ELR (cell line): ENCODE measurements at regions not wholly inside any gene's neighbourhood (a gene's known extent, or its start where the extent isn't known, plus 50 kb on each side); places are given as distances from the start of the nearest gene placed in this dataset.

ENCODE experiments used
- DNase-seq: peaks from one replicate; pipeline ENCODE4 v3.0.0-alpha.2; 2015; ENCODE audit warnings: low read depth

DNA sequence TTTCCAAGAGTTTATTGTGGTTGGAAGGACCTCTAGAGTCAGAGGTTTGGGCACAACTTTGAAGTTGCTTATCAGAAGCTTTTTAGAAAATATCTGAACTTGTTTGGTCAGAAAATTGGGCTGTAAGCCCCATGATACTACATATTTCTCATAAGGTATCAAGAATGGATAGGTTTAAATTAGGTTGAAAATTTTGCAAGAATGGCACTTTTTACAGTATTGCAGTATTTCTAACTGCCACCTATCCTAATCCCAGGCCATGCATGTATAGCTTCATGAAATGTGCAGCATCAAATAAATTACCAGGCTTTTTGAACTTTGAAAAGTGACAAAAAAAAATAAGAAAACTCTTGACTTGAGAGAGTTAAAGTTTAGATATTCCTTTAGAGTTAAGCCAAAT, 367.2 kb downstream of the FIGN start:
- DNase-seq = no peak

DNA sequence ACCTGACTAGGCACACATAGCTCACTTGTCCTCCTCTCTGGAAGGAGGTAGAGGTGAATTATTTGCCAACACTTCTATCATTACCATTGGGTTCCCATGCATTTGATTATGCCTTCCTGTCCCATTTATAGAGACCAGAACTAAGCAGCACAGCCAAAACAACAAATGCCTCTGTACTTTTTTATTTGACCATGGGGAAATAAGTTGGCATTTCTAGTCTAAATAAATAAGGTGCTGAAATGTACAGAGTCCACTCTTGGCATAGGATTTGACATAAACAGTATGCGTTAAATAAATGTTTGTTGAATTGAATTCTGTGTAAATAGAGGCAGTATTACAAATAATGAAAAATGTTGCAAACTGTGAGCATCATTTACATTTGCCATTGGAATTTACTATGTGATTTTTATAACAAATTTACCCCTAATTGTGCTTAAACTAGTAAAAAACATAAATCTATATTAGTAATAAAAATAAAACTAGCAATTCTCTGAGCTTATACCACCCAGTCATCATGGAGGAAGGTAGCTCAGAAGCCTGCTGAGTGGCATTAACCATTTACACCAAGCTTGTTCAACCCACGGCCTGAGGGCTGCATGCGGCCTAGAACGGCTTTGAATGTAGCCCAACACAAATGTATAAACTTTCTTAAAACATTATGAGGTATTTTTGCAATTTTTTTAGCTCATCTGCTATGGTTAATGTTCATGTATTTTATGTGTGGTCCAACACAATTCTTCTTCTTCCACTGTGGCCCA, 367.8 kb downstream of the FIGN start:
- DNase-seq = no peak

DNA sequence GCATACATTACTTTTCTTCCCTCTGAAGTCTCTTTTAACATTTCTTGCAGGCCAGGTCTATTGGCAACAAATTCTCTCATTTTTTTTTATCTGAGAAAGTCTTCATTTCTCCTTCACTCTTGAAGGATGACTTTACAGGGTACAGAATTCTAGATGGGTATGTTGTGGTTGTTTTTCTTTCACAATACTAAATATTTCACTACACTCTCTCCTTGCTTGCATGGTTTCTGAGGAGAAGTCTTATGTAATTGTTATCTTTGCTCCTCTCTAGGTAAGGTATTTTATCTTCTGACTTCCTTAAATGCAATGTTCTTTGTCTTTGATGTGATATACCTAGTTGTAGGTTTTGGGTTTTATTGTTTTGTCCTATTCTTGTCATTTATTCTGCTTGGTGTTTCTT, 371.1 kb downstream of the FIGN start:
- DNase-seq = no peak

DNA sequence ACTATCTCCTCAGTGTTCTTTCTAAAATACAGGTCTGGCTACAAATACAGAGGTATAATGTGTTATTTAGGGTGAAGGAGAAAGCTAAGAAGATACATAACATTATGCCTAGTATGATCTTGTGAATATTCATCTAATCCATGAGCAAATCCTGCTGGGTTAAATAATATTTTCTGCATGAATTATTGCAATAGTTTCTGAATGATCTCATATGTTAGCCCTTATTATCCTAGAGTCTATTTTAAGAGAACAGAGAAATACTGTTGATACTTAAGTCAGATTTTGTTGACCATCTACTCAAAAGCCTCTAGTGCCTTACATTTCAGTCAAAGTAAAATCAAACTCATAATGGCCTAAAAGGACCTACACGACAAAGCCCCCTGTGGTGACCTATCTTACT, 382.3 kb downstream of the FIGN start:
- no peak for DNase-seq

DNA sequence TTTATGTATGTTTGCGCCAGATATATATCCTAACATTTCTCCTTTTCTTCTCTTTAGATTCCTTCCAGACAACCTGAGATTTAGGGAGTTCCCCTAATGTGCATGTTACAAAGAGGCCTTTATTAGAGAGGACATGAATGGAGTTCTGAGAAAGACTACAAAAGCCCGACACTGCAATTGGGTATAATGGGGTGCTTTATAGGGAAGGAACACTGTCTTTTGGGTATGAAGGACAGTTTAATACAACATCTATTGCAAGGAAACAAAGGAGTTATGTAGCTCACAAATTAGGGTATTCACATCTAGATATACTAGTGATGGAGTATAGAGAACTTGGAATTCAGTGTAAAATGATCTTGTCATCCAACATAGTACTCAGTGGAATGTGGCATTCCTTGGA, 383.8 kb downstream of the FIGN start:
- peak; percentile 3 for DNase-seq

DNA sequence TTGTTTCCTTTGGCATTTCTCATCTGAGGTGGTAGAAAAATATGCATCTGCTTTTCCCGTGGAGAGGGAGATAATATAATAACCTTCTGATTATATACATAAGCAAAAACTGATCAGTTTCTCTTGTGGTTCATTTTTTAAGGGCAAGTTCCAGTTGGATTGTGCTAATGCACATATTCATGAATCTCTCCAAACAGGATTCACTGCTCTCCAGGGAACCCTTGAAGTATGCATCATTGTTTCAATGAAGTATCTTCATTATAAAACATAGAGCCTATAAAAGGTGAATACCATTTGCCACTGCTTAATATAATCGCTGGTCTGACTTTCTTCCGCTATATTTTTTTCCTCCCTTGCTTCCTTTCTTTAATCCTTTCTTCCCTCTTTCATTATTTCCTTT, 384.7 kb downstream of the FIGN start:
- DNase-seq = no peak

DNA sequence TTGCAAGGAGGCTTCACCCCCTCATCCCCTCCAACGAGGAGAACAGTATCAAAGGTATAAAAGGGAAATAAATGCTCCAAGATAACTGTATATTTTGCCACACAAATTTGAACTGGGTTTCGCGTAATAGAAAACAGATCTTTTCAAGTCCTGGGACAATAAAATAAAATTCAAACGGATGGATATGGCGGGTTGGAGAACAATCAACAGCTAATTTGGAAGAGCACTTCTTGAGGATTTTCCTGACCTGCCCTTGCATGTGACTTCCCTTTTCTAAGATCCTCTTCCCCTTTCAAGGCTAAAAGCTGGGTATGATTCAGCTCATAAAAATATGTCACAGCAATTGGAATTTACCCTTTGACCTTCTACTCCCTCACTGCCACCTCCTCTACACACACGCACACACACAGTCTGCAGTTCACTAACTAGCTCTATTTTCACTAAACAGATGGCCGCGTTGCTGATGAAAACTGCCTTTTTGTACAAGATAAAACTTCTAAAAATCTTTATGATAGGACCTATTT, 386.9 kb downstream of the FIGN start:
- DNase-seq = peak; percentile 92

DNA sequence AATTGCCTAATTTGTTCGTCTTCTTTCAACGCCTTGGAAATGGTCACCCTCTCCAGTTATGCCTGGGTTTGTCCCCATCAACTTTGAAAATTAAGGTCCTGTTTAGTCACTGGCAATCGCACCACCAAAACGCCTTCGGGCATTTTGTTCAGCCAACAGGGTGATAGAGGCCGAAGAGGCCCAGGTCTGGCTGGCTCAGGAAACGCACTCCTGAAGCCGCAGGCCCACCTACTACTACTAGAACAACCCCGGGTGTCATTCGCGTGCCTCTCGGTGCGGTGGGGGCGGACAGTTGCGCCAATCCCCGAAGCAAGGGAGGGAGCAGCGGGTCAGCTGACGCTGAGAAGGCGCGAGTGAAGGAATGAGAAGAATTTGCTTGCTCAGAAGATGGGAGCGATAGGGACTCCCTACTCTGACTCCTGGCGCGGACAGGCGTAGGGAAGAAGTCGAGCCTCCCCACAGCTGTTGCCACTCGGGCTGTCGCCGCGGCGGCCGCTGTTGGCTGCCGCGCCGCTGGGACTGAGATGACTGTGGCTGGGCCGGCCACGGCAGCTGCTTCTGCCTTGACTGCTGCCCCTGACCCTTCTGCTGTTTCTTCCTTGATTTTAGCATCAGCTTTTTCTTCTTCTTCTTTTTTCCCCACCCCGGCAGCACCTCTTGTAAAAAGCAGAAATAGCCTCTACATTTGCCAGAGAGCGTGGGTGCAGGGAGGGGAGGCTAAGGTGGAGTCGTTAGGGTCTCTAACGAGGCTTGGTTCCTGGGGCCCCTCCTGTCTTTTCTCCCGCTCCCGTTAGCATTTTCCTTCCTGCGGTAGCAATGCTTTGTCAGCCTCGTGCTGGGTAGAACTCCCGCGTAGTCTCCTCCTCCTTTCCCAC, 387.6 kb downstream of the FIGN start:
- peak; percentile 94 for DNase-seq

DNA sequence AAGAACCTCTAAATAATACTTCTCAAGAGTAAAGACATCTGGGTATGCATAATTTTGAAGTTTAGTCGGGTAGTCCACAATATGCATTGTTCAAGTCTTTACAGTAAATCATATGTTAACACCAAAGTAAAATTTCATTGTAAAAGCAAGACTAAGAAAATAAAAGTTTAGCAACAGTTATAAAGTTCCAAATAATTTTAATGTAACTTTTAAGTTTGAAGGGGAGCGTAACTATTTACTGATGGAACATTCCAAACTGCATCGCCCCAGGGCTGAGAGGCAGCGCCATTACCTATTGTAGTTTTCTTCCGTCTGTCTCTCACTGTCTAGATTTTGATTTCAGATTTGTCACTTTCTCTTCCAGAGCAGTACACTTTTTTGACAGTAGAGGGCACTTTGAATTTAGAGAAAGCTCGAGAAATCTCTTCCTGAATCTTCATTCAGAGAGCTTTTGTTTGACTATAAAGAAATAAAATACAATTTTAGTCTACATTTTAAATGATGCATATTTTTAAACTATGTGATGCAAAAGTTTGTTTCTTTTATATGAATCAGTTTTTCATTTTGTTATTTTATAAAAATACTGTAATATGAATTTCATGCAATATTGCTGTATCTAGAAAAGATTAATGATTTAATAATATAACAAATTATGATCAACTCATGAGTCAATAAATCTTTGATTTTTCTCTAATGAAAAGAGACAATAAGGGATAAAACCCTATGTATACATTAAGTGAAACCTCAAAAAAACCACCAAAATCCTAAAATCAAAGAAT, 389.8 kb downstream of the FIGN start:
- DNase-seq = peak; percentile 78

DNA sequence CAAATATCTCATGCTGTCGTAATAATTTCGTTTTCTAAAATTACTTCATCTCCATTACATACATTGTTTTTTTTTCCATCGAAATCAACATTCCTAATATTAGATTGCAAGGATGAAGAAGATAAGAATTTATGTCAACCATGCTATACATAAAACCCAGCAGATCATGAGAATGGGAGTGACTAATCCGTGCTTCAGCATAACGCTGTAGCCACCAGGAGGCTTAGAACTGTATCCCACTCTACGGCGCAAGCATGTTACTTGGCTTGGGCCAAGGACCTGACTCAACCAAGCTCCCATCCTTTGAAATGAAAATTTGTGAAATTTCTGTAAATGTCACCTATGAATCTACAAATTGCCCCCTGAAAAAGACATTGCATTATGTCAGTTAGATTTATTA, 392.5 kb downstream of the FIGN start:
- DNase-seq = no peak

DNA sequence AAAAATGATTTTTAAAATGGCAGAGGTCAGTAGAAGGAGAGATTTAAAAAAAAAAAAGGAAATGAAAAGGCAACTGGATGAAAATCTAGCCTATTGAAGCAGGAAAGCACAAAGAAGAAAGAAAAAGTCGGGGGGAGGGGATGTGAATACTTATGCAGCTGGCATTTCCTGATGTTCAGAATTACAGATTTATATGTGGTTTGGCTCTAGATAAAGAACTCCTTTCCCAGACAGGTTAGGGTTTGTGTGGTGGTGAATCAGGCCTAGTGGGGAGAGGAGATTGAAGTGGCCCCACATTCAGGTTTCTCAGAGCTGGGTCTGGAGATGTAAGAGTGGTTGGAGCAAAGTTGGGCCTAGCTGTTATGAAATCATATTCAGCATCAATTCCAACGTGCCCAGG, 394.4 kb downstream of the FIGN start:
- peak; percentile 56 for DNase-seq

DNA sequence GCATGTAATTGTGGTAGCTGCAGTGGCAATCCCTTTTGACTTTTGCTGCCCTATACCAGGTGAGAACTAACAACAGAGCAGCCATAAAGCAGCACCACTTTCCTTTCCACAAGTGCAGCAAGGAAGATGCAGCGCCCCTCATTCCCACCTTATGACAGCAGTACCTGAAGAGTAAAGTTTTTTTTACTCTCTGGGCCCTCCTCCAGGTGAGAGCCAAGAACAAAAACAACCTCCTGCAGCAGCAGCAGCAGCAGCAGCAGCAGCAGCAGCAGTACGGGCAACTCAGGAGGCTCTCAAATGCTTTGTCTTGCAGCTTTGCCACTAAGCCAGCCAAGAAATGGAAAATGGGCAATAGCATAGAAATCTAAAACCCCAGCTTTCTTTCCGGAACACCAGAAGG, 397.5 kb downstream of the FIGN start:
- no peak for DNase-seq

DNA sequence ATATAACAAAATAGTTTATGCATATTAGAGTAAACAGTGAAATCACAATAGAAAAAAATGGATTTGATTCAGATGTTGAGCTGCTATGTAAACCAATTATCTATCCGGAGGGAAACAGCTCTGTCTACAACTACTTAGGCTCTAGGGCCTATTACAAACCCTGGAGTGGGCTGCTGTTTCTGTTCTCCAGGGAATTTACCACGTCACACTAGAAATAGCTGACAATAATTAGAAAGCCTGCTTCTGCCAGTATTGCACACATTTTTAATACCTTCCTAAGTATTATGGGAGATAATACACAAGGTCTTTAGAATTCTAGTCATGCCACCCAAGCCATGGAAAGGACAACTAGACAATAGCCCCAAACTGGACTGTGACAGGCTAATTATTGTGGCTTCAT, 411.1 kb downstream of the FIGN start:
- no peak for DNase-seq

DNA sequence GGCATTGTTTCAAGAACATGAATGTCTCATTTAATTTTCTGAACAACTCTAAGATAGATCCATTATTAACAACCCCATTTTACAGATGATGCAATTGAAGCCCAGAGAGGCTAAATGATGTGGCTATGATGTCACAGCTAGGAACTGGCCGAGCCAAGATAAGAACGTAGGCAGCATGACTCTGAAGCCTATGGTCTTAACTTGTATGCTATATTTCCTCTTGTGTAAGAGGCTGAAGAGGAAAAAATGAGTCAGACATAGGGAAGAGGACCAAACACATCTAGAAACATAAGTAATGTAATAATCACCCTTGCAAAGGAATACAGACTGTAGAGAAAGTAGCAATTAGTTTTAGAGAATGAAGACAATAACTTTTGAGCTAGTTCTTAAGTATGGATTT, 416.8 kb downstream of the FIGN start:
- peak; percentile 43 for DNase-seq

DNA sequence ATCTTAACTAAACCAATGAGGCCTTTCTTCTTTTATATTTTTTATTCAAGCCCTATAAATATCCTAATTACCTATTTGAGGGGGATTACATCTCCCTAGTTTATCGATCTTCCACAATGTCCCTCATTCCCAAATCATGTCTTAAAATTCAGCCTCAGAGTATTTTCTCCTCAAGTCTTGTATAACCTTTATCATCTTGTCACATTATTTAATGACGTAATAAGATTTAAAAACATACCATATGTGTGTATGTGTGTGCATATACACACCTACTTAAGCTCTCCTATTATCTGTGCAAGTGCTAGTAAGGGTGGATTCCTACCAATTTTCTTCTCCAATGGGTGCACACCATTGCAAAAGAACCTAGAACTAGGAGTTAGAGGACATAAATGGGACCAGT, 421.1 kb downstream of the FIGN start:
- DNase-seq = no peak

DNA sequence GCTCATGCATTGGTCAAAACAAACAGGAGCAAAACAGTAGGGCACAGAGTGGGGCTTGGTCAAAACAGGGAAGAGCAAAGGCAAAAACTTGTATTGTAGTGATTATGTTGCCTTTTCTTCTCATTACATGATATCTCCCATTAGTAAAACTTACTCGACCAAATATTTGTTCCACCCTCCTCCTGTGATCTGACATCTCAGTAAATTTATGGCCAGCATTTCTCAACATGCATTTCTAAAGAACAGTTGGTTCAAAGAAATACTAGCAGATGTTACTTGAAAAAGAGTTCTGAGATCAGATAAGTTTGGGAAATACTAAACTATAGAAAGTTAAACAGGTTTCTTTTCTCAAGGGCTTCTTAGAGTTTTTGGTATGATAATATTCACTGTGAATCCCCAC, 423.1 kb downstream of the FIGN start:
- DNase-seq = no peak

DNA sequence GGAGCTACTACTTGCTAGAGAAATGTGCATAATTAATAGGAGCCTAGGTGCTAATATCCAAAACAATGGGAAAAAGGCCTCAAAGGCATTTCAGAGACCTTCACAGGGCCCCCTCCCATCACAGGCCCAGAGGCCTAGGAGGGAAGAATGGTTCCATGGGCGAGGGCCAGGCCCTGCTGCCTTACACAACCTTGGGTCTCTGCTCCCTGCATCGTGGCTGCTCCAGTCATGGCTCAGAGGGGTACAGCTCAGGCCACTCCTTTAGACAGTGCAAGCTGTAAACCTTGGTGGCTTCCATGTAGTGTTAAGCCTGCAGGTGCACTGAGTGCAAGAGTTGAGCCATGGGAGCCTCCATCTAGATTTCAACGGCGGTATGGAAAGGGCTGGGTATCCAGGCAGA, 429.2 kb downstream of the FIGN start:
- no peak for DNase-seq

DNA sequence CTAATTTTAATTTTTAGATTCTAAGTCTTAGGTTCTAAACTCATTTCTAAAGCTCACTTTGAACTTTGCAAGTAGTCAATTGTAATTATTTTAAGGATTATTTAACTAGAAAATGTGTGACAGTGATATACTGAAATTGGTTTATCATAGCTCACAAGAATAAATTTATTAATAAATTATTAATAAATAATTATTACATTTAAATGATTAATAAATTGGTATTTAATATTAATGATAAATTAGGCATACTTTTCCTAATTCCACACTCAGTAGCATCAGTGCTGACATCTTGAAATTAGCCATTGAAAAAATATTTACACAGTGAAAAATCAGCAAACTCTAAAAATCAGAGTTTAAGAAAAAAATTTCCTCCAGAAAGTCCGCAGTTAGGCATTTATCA, 433.7 kb downstream of the FIGN start:
- DNase-seq = no peak

DNA sequence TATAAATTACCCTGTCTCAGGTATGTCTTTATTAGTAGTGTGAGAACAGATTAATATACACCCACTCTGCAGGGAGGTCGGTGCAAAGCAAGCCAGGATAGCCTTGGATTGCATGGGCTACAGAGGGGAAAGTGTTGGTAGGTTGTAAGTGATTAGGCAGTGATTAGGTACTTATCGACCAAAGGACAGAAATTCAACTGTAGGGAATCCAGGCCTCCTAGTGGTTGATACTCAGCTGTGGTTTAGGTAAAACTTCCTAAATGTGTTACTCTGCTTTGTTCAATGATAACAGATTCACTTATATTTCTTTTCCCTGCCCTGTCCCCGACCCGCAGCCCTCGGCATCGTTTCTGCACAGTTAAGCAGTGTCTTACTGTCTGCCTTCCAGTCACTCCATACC, 444.0 kb downstream of the FIGN start:
- no peak for DNase-seq

DNA sequence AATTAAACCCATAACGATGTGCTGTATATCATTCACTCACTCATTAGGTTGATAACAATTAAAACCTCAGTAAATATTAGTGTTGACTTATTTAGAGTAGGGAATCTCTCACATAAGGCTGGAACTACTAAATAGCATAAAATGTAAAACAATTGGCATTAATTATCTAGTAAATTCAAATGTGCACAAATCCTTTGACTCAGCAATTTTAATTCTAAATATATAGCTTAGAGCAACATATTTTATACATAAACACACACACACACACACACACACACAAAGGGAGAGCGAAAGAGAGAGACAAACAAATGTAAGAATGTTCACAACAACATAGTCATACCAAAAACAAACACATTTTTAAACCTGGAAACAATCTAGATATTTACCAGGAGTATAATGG, 443.1 kb upstream of the KCNH7 start:
- DNase-seq = no peak

DNA sequence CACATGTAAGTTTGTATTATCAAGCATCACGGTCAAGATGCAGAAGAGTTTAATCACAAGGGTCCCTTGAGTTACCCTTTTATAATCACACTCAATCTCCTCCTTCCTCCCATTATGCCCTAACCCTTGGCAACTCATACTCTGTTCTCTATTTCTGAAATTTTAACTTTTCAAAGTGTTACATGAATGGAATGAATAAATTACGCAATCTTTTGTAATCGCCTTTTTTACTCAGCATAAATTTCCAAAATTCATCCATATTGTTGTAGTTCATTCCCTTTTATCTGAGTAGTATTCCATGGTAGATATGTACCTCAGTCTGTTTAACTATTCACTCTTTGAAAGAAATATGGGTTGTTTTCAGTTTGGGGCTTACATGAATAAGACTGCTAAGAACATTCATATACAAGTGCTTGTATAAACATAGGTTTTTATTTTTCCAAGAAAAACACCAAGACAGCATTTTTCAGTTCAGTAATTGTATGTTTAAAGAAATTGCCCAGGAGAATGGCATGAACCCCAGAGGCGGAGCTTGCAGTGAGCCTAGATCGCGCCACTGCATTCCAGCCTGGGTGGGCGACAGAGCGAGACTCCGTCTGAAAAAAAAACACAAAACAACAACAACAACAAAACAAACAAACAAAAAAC, 430.9 kb upstream of the KCNH7 start:
- no peak for DNase-seq

DNA sequence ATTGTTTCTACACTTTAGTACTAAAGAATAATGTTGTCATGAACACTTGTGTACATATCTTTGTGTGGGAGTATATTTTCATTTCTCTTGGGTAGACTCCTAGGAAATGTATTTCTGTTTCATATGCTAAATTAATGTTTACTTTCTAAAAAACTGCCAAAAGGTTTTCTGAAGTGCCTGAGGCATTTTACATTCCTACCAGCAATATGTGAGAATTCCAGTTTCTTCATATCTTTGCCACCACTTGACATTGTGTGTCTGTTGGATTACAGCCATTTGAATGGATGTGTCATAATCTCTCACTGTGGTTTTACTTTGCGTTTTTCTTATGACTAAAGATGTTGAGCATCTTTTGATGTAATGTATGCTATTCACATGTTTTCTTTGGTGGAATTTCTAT, 428.2 kb upstream of the KCNH7 start:
- peak; percentile 94 for DNase-seq
